Stimulated activated CD8-positive, alpha-beta memory T cell treated with anti-CD3 and anti-CD28 coated beads, Interleukin-15, amount 100 ng/mL, for 24 hours (primary cell): ENCODE measurements at regions not wholly inside any gene's neighbourhood (a gene's known extent, or its start where the extent isn't known, plus 50 kb on each side); places are given as distances from the start of the nearest gene placed in this dataset.

Experiments
- DNase-seq: peaks from one replicate; pipeline ENCODE4 v3.0.0-alpha.2; 2020; ENCODE audit warnings: low read depth

- DNase-seq = no peak
Observed at GRCh38 chr17:33475594-33475993, 182.5 kb upstream of the ASIC2 start.

GRCh38 chr17:33481652-33482051, 188.6 kb upstream of the ASIC2 start:
- no peak for DNase-seq

GRCh38 chr17:33482636-33483035, 189.5 kb upstream of the ASIC2 start:
- no peak for DNase-seq

GRCh38 chr17:33484559-33484958, 191.5 kb upstream of the ASIC2 start:
- no peak for DNase-seq

- DNase-seq = no peak
Observed at GRCh38 chr17:33486135-33486885, 193.2 kb upstream of the ASIC2 start.

GRCh38 chr17:33487187-33487879, 194.2 kb upstream of the ASIC2 start:
- no peak for DNase-seq

- no peak for DNase-seq
Observed at GRCh38 chr17:33491871-33492481, 198.9 kb upstream of the ASIC2 start.

- DNase-seq = no peak
Observed at GRCh38 chr17:33492731-33493265, 199.7 kb upstream of the ASIC2 start.

GRCh38 chr17:33493566-33493965, 200.5 kb upstream of the ASIC2 start:
- no peak for DNase-seq

GRCh38 chr17:33494151-33494550, 201.1 kb upstream of the ASIC2 start:
- no peak for DNase-seq

- no peak for DNase-seq
Observed at GRCh38 chr17:33497623-33498022, 204.5 kb upstream of the ASIC2 start.

GRCh38 chr17:33498069-33498468, 205.0 kb upstream of the ASIC2 start:
- no peak for DNase-seq

GRCh38 chr17:33499040-33499439, 205.9 kb upstream of the ASIC2 start:
- no peak for DNase-seq

GRCh38 chr17:33500151-33500550, 207.1 kb upstream of the ASIC2 start:
- DNase-seq = no peak

GRCh38 chr17:33501185-33501584, 208.1 kb upstream of the ASIC2 start:
- DNase-seq = no peak

- no peak for DNase-seq
Observed at GRCh38 chr17:33504571-33504970, 211.5 kb upstream of the ASIC2 start.

- DNase-seq = no peak
Observed at GRCh38 chr17:33506889-33507650, 214.0 kb upstream of the ASIC2 start.

- no peak for DNase-seq
Observed at GRCh38 chr17:33508215-33508614, 215.1 kb upstream of the ASIC2 start.

GRCh38 chr17:33509331-33509730, 216.2 kb upstream of the ASIC2 start:
- DNase-seq = no peak

- DNase-seq = no peak
Observed at GRCh38 chr17:33511670-33512069, 218.6 kb upstream of the ASIC2 start.

GRCh38 chr17:33512113-33512512, 219.0 kb upstream of the ASIC2 start:
- DNase-seq = no peak

- no peak for DNase-seq
Observed at GRCh38 chr17:33513769-33514168, 220.7 kb upstream of the ASIC2 start.
